Vagina (tissue), 2 donors: ENCODE measurements at regions not wholly inside any gene's neighbourhood (a gene's known extent, or its start where the extent isn't known, plus 50 kb on each side); places are given as distances from the start of the nearest gene placed in this dataset.

Experiments
- DNase-seq, 2 donors: peaks; one replicate each; pipeline ENCODE4 v3.0.0-alpha.2; 2017; ENCODE audit errors: extremely low spot score in 2 of 2
- H3K27ac ChIP-seq: fragments of 200-600 bp; sonication (generic); one replicate; pipeline ENCODE4 v1.5.1; 2019
- H3K27me3 ChIP-seq: fragments of 200-600 bp; sonication (generic); one replicate; pipeline ENCODE4 v1.5.1; 2019
- H3K36me3 ChIP-seq, 2 donors: fragments of 200-600 bp; sonication (generic); one replicate each; pipeline ENCODE4 v1.5.1; 2017 to 2019
- H3K4me1 ChIP-seq: fragments of 200-600 bp; sonication (generic); one replicate; pipeline ENCODE4 v1.5.1; 2019
- H3K4me3 ChIP-seq, 2 donors: fragments of 200-600 bp; sonication (generic); 1 replicate in 1 of 2; 2 replicates in 1 of 2; pipeline ENCODE4 v1.5.1; 2016 to 2019
- H3K9me3 ChIP-seq: fragments of 200-600 bp; sonication (generic); one replicate; pipeline ENCODE4 v1.5.1; 2019
- CTCF ChIP-seq, 3 experiments: fragments of 450-650 bp in 2 of 3; fragments of 200-600 bp in 1 of 3; sonication (generic) in 1 of 3; IDR thresholded peaks; one replicate each; pipeline ENCODE4 v1.5.1; 2017 to 2019; ENCODE audit warnings: antibody characterized with exemption in 3 of 3, mild to moderate bottlenecking in 2 of 3, moderate library complexity in 2 of 3
- POLR2A ChIP-seq, 2 donors: fragments of 450-650 bp; IDR thresholded peaks; one replicate each; pipeline ENCODE4 v1.6.1; 2017; ENCODE audit warnings: antibody characterized with exemption in 2 of 2, mild to moderate bottlenecking in 2 of 2, moderate library complexity in 2 of 2
- POLR2AphosphoS5 ChIP-seq, 2 donors: sonication (generic); formaldehyde crosslinking; IDR thresholded peaks; one replicate each; pipeline ENCODE4 v1.9.0; 2017; ENCODE audit warnings: antibody characterized with exemption in 2 of 2, mild to moderate bottlenecking in 2 of 2, low read depth in 1 of 2; ENCODE audit not compliant: insufficient read depth in 1 of 2
- intact Hi-C: fragments of 100-400 bp; cut with DNase I; formaldehyde crosslinking; loops from one replicate; pipeline ENCODE4 v1.15.1; 2023

DNA sequence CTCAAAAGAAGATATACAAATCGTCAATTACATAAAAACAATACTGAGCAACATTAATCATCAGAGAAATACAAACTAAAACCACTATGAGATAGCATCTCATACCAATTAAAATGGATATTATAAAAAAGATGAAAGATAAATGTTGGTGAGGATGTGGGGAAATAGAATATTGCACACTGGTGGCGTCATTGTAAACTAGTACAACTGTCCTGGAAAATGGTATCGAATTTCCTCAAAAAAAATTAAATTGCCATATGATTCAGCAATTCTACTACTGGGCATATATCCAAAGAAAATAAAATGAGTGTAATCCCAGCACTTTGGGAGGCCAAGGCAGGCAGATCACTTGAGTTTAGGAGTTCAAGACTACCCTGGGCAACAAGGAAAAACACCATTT is 326.0 kb upstream of the FTMT start:
- intact Hi-C loops = no loop called here
- no peak for TF ChIP-seq CTCF (IDR thresholded peaks at IDR 0.05)
- Histone ChIP-seq H3K27me3 (no peaks in the 10 kb centered on the region), H3K9me3 (no peaks in the 10 kb centered on the region), H3K4me3 (no peak overlapping the region), H3K4me1 (no peaks in the 10 kb centered on the region), H3K36me3 (no peaks in the 10 kb centered on the region), H3K27ac (no peak overlapping the region)
- no peak for DNase-seq

GRCh38 chr5:121526908-121527307 is 324.8 kb upstream of the FTMT start:
- no peak overlapping the region for H3K27ac ChIP-seq
- DNase-seq = no peak
- no peak overlapping the region for H3K4me3 ChIP-seq
- no peaks in the 10 kb centered on the region for H3K36me3 ChIP-seq
- no peaks in the 10 kb centered on the region for H3K9me3 ChIP-seq
- H3K27me3 ChIP-seq = no peaks in the 10 kb centered on the region
- TF ChIP-seq POLR2AphosphoS5 (IDR thresholded peaks at IDR 0.05; ENCODE audit: insufficient read depth in 1 of 2, low read depth in 1 of 2) (no peak), CTCF (IDR thresholded peaks at IDR 0.05) (no peak), POLR2A (IDR thresholded peaks at IDR 0.05) (no peak)
- H3K4me1 ChIP-seq = no peaks in the 10 kb centered on the region
- intact Hi-C loops = no loop called here

- no peaks in the 10 kb centered on the region for H3K27me3 ChIP-seq
- H3K9me3 ChIP-seq = no peaks in the 10 kb centered on the region
- H3K27ac ChIP-seq = no peak overlapping the region
- no peaks in the 10 kb centered on the region for H3K4me1 ChIP-seq
- intact Hi-C loops = no loop called here
- no peaks in the 10 kb centered on the region for H3K36me3 ChIP-seq
- TF ChIP-seq CTCF (IDR thresholded peaks at IDR 0.05) = no peak
- no peak for TF ChIP-seq POLR2AphosphoS5 (IDR thresholded peaks at IDR 0.05; ENCODE audit: insufficient read depth in 1 of 2, low read depth in 1 of 2)
- no peak for TF ChIP-seq POLR2A (IDR thresholded peaks at IDR 0.05)
- H3K4me3 ChIP-seq = no peak overlapping the region
- DNase-seq = no peak
Observed at GRCh38 chr5:121533814-121534213, 317.9 kb upstream of the FTMT start.

GRCh38 chr5:121550989-121551388 is 300.7 kb upstream of the FTMT start:
- TF ChIP-seq CTCF (IDR thresholded peaks at IDR 0.05) (no peak), POLR2AphosphoS5 (IDR thresholded peaks at IDR 0.05; ENCODE audit: insufficient read depth in 1 of 2, low read depth in 1 of 2) (no peak), POLR2A (IDR thresholded peaks at IDR 0.05) (no peak)
- no peak for DNase-seq
- intact Hi-C loops = no loop called here
- Histone ChIP-seq H3K27me3 (no peaks in the 10 kb centered on the region), H3K4me3 (no peak overlapping the region), H3K36me3 (no peaks in the 10 kb centered on the region), H3K9me3 (no peaks in the 10 kb centered on the region), H3K27ac (no peak overlapping the region), H3K4me1 (no peaks in the 10 kb centered on the region)

- H3K36me3 ChIP-seq = no peaks in the 10 kb centered on the region
- no peak overlapping the region for H3K27ac ChIP-seq
- H3K4me1 ChIP-seq = no peaks in the 10 kb centered on the region
- intact Hi-C loops = no loop called here
- no peaks in the 10 kb centered on the region for H3K27me3 ChIP-seq
- no peaks in the 10 kb centered on the region for H3K9me3 ChIP-seq
- no peak for TF ChIP-seq CTCF (IDR thresholded peaks at IDR 0.05)
- TF ChIP-seq POLR2A (IDR thresholded peaks at IDR 0.05) = no peak
- TF ChIP-seq POLR2AphosphoS5 (IDR thresholded peaks at IDR 0.05; ENCODE audit: insufficient read depth in 1 of 2, low read depth in 1 of 2) = no peak
- H3K4me3 ChIP-seq = no peak overlapping the region
- DNase-seq = no peak
Observed at GRCh38 chr5:121559832-121560231, 291.9 kb upstream of the FTMT start.
